Vagina (tissue), 2 donors: ENCODE measurements at regions not wholly inside any gene's neighbourhood (a gene's known extent, or its start where the extent isn't known, plus 50 kb on each side); places are given as distances from the start of the nearest gene placed in this dataset.

Experiments
- CTCF ChIP-seq, 3 experiments: fragments of 450-650 bp in 2 of 3; fragments of 200-600 bp in 1 of 3; sonication (generic) in 1 of 3; IDR thresholded peaks; one replicate each; pipeline ENCODE4 v1.5.1; 2017 to 2019; ENCODE audit warnings: antibody characterized with exemption in 3 of 3, mild to moderate bottlenecking in 2 of 3, moderate library complexity in 2 of 3
- POLR2A ChIP-seq, 2 donors: fragments of 450-650 bp; IDR thresholded peaks; one replicate each; pipeline ENCODE4 v1.6.1; 2017; ENCODE audit warnings: antibody characterized with exemption in 2 of 2, mild to moderate bottlenecking in 2 of 2, moderate library complexity in 2 of 2
- POLR2AphosphoS5 ChIP-seq, 2 donors: sonication (generic); formaldehyde crosslinking; IDR thresholded peaks; one replicate each; pipeline ENCODE4 v1.9.0; 2017; ENCODE audit warnings: antibody characterized with exemption in 2 of 2, mild to moderate bottlenecking in 2 of 2, low read depth in 1 of 2; ENCODE audit not compliant: insufficient read depth in 1 of 2

- TF ChIP-seq CTCF (IDR thresholded peaks at IDR 0.05) (no peak), POLR2A (IDR thresholded peaks at IDR 0.05) (no peak), POLR2AphosphoS5 (IDR thresholded peaks at IDR 0.05; ENCODE audit: insufficient read depth in 1 of 2, low read depth in 1 of 2) (no peak)
Observed at GRCh38 chr1:102726417-102726816, 381.9 kb downstream of the COL11A1 start.
